Mesendoderm (in vitro differentiated cells): ENCODE measurements at regions not wholly inside any gene's neighbourhood (a gene's known extent, or its start where the extent isn't known, plus 50 kb on each side); places are given as distances from the start of the nearest gene placed in this dataset.

Experiments used
- DNase-seq: peaks from one replicate; pipeline ENCODE4 v3.0.0; 2013
- H2AK5ac ChIP-seq: 2 replicates; pipeline ENCODE4 v1.6.1; 2013; ENCODE audit warnings: low read length, inconsistent platforms
- H2BK120ac ChIP-seq: 2 replicates; pipeline ENCODE4 v1.6.1; 2013; ENCODE audit warnings: low read depth, mild to moderate bottlenecking, low read length, moderate library complexity, mixed read lengths
- H2BK15ac ChIP-seq: replicated peaks from 2 replicates; pipeline ENCODE4 v1.6.1; 2013; ENCODE audit warnings: low read depth, mild to moderate bottlenecking, moderate library complexity
- H2BK5ac ChIP-seq: 2 replicates; pipeline ENCODE4 v1.6.1; 2013; ENCODE audit warnings: low read length, inconsistent platforms
- H3K18ac ChIP-seq: 2 replicates; pipeline ENCODE4 v1.6.1; 2013; ENCODE audit warnings: mild to moderate bottlenecking, low read length, mixed read lengths
- H3K23ac ChIP-seq: one replicate; pipeline ENCODE4 v1.6.1; 2013; ENCODE audit warnings: low read length
- H3K27ac ChIP-seq: 2 replicates; pipeline ENCODE4 v1.5.1; 2013; ENCODE audit warnings: low read depth, mild to moderate bottlenecking, inconsistent platforms, low read length, moderate library complexity
- H3K27me3 ChIP-seq: 2 replicates; pipeline ENCODE4 v1.6.1; 2013; ENCODE audit warnings: low read length, control low read depth, mild to moderate bottlenecking, inconsistent platforms; ENCODE audit not compliant: insufficient read depth, poor library complexity
- H3K36me3 ChIP-seq: 2 replicates; pipeline ENCODE4 v1.6.1; 2013; ENCODE audit warnings: low read length, inconsistent platforms; ENCODE audit not compliant: control insufficient read depth, insufficient read depth
- H3K4ac ChIP-seq: one replicate; pipeline ENCODE4 v1.6.1; 2013; ENCODE audit warnings: low read depth, mild to moderate bottlenecking, low read length, moderate library complexity
- H3K4me1 ChIP-seq: 2 replicates; pipeline ENCODE4 v1.6.1; 2013; ENCODE audit warnings: low read depth, low read length, inconsistent platforms; ENCODE audit not compliant: control insufficient read depth
- H3K4me2 ChIP-seq: 2 replicates; pipeline ENCODE4 v1.6.1; 2013; ENCODE audit warnings: low read length
- H3K4me3 ChIP-seq: 2 replicates; pipeline ENCODE4 v1.5.1; 2013; ENCODE audit warnings: mild to moderate bottlenecking, low read length
- H3K56ac ChIP-seq: one replicate; pipeline ENCODE4 v1.6.1; 2013; ENCODE audit warnings: low read length
- H3K79me1 ChIP-seq: 2 replicates; pipeline ENCODE4 v1.6.1; 2013; ENCODE audit warnings: low read length, inconsistent platforms
- H3K79me2 ChIP-seq: 2 replicates; pipeline ENCODE4 v1.6.1; 2013; ENCODE audit warnings: mild to moderate bottlenecking, low read length; ENCODE audit not compliant: control insufficient read depth, insufficient read depth
- H3K9ac ChIP-seq: 2 replicates; pipeline ENCODE4 v1.6.1; 2013; ENCODE audit warnings: low read length, inconsistent platforms
- H4K5ac ChIP-seq: one replicate; pipeline ENCODE4 v1.6.1; 2013; ENCODE audit warnings: low read length
- H4K8ac ChIP-seq: one replicate; pipeline ENCODE4 v1.6.1; 2013; ENCODE audit warnings: low read depth, mild to moderate bottlenecking, control low read depth, low read length, moderate library complexity
- WGBS: extraction: QIAGEN DNeasy Blood & Tissue Kit; methylation state at CpG from one replicate; pipeline ENCODE4 v1.1.7; 2013; ENCODE audit warnings: low lambda C conversion rate, missing lambda C conversion rate; ENCODE audit not compliant: insufficient coverage; ENCODE audit errors: extremely low coverage; 5-methylcytosine and 5-hydroxymethylcytosine counted together

- H2AK5ac ChIP-seq: no peak overlapping the region
- H4K8ac ChIP-seq: no peak overlapping the region
- no peaks in the 10 kb centered on the region for H3K36me3 ChIP-seq
- no peak overlapping the region for H3K4me3 ChIP-seq
- no peak overlapping the region for H3K9ac ChIP-seq
- no peak overlapping the region for H2BK5ac ChIP-seq
- no peak overlapping the region for H2BK15ac ChIP-seq
- no peak for DNase-seq
- H3K79me2 ChIP-seq: no peaks in the 10 kb centered on the region
- no peaks in the 10 kb centered on the region for H3K27me3 ChIP-seq
- H3K4me1 ChIP-seq: no peaks in the 10 kb centered on the region
- no peak overlapping the region for H4K5ac ChIP-seq
- H3K23ac ChIP-seq: no peak overlapping the region
- no peak overlapping the region for H3K27ac ChIP-seq
- no peak overlapping the region for H3K4me2 ChIP-seq
- no CpG with 5 or more reads among the region's 5 CpGs for WGBS
- no peak overlapping the region for H3K56ac ChIP-seq
- no peaks in the 10 kb centered on the region for H3K79me1 ChIP-seq
- H3K18ac ChIP-seq: no peak overlapping the region
- no peak overlapping the region for H3K4ac ChIP-seq
- H2BK120ac ChIP-seq: no peak overlapping the region
Observed at GRCh38 chr21:35792569-35793305, 267.6 kb downstream of the SETD4 start.

GRCh38 chr21:35791541-35792325, 268.6 kb downstream of the SETD4 start:
- no peak overlapping the region for H3K4ac ChIP-seq
- no peak overlapping the region for H2AK5ac ChIP-seq
- WGBS: no CpG with 5 or more reads among the region's 10 CpGs
- no peak for DNase-seq
- H3K27ac ChIP-seq: no peak overlapping the region
- no peak overlapping the region for H3K56ac ChIP-seq
- H2BK15ac ChIP-seq: no peak overlapping the region
- H3K79me2 ChIP-seq: no peaks in the 10 kb centered on the region
- H3K79me1 ChIP-seq: no peaks in the 10 kb centered on the region
- H3K4me2 ChIP-seq: no peak overlapping the region
- H2BK120ac ChIP-seq: no peak overlapping the region
- H3K9ac ChIP-seq: no peak overlapping the region
- no peak overlapping the region for H3K18ac ChIP-seq
- H2BK5ac ChIP-seq: no peak overlapping the region
- no peaks in the 10 kb centered on the region for H3K4me1 ChIP-seq
- H4K5ac ChIP-seq: no peak overlapping the region
- no peaks in the 10 kb centered on the region for H3K36me3 ChIP-seq
- H3K27me3 ChIP-seq: no peaks in the 10 kb centered on the region
- H4K8ac ChIP-seq: no peak overlapping the region
- H3K4me3 ChIP-seq: no peak overlapping the region
- no peak overlapping the region for H3K23ac ChIP-seq

GRCh38 chr21:35783721-35784120, 276.6 kb downstream of the SETD4 start:
- no peaks in the 10 kb centered on the region for H3K4me1 ChIP-seq
- no peak overlapping the region for H2BK15ac ChIP-seq
- no peak overlapping the region for H2BK5ac ChIP-seq
- no peak overlapping the region for H3K4me3 ChIP-seq
- H4K5ac ChIP-seq: no peak overlapping the region
- no peak overlapping the region for H3K56ac ChIP-seq
- H3K23ac ChIP-seq: no peak overlapping the region
- no peak overlapping the region for H3K27ac ChIP-seq
- no peak overlapping the region for H3K9ac ChIP-seq
- H2AK5ac ChIP-seq: no peak overlapping the region
- no peaks in the 10 kb centered on the region for H3K36me3 ChIP-seq
- no peak overlapping the region for H3K4ac ChIP-seq
- no peaks in the 10 kb centered on the region for H3K79me1 ChIP-seq
- H3K27me3 ChIP-seq: no peaks in the 10 kb centered on the region
- H3K18ac ChIP-seq: no peak overlapping the region
- no peak overlapping the region for H2BK120ac ChIP-seq
- H4K8ac ChIP-seq: no peak overlapping the region
- DNase-seq: no peak
- H3K4me2 ChIP-seq: no peak overlapping the region
- no peaks in the 10 kb centered on the region for H3K79me2 ChIP-seq

GRCh38 chr21:35782667-35783066, 277.7 kb downstream of the SETD4 start:
- Histone ChIP-seq H4K8ac (no peak overlapping the region), H3K9ac (no peak overlapping the region), H3K27me3 (no peaks in the 10 kb centered on the region), H3K4ac (no peak overlapping the region), H2BK15ac (no peak overlapping the region), H3K79me2 (no peaks in the 10 kb centered on the region), H3K56ac (no peak overlapping the region), H4K5ac (no peak overlapping the region), H3K4me3 (no peak overlapping the region), H3K4me1 (no peaks in the 10 kb centered on the region), H2BK120ac (no peak overlapping the region), H3K4me2 (no peak overlapping the region), H3K36me3 (no peaks in the 10 kb centered on the region), H3K27ac (no peak overlapping the region), H3K79me1 (no peaks in the 10 kb centered on the region), H2BK5ac (no peak overlapping the region), H3K18ac (no peak overlapping the region), H3K23ac (no peak overlapping the region), H2AK5ac (no peak overlapping the region)
- DNase-seq: no peak

- Histone ChIP-seq H3K18ac (no peak overlapping the region), H3K4me3 (no peak overlapping the region), H4K8ac (no peak overlapping the region), H3K79me1 (no peaks in the 10 kb centered on the region), H3K4me1 (no peaks in the 10 kb centered on the region), H3K27me3 (no peaks in the 10 kb centered on the region), H3K36me3 (no peaks in the 10 kb centered on the region), H2BK5ac (no peak overlapping the region), H3K79me2 (no peaks in the 10 kb centered on the region), H2AK5ac (no peak overlapping the region), H3K4ac (no peak overlapping the region), H2BK15ac (no peak overlapping the region), H3K23ac (no peak overlapping the region), H3K27ac (no peak overlapping the region), H2BK120ac (no peak overlapping the region), H4K5ac (no peak overlapping the region), H3K56ac (no peak overlapping the region), H3K9ac (no peak overlapping the region), H3K4me2 (no peak overlapping the region)
- no peak for DNase-seq
- WGBS: no CpG with 5 or more reads among the region's 4 CpGs
Observed at GRCh38 chr21:35780983-35781382, 279.3 kb downstream of the SETD4 start.
